SK-N-DZ (cell line): ENCODE measurements at regions not wholly inside any gene's neighbourhood (a gene's known extent, or its start where the extent isn't known, plus 50 kb on each side); places are given as distances from the start of the nearest gene placed in this dataset.

Source experiments
- DNase-seq: peaks from one replicate; pipeline ENCODE4 v3.0.0-alpha.2; 2015; ENCODE audit warnings: low spot score

DNA sequence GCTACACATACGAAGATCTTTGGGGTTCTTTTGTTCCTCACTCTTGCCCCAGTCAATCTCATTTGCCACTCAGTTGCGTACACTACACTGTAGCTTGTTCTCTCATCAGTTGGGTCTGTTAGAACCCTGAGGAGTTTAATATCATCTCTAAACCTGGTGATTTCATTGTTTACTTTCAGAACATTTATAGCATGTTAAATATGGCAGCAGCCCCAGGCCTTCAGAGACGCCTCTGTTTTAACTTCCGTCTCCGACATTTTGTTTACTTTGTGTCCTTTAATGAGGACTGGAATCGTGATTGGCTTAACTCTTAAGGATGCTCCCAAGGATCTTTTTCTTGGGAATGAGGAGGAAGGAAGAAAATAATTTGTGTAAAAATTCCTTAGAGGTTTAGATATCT is 510.1 kb downstream of the NR2F1-AS1 start:
- DNase-seq, result no peak

DNA sequence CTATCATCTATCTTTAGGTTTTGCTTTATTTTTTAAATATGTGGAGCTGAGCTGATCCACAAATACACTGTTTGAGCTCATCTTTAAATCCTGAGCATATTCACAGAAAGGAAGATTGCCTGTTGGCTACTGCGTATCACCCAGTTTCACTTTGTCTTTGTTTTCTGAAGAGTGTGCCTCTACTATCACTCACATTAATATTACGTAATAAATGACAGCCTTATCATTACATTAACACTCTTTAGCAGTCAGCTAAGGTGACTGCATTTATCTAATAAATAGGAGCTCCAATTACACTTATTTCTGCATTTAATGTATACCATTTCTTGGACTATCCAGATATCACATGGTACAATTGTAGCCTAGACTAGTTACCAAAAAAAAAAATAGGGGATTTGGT is 511.7 kb downstream of the NR2F1-AS1 start:
- no peak for DNase-seq

DNA sequence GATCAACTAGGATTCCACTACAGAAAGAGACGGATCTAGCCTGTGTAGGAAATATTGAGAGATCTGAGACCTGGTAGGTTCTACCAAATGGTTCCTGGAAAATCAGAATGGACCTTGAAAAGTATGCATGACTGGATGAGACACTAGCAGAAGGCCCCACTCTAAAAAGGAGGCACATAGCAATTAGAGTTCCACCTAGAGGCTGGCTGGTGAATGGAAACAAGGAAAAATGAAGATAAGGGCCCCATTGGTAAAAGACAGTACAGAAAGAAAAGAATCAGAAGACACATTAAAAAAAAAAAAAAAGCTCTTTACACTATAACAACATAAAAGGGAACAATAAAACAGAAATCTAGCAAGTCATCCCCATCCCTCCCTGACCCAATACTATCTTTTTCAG is 518.5 kb downstream of the NR2F1-AS1 start:
- DNase-seq, result peak; percentile 12

DNA sequence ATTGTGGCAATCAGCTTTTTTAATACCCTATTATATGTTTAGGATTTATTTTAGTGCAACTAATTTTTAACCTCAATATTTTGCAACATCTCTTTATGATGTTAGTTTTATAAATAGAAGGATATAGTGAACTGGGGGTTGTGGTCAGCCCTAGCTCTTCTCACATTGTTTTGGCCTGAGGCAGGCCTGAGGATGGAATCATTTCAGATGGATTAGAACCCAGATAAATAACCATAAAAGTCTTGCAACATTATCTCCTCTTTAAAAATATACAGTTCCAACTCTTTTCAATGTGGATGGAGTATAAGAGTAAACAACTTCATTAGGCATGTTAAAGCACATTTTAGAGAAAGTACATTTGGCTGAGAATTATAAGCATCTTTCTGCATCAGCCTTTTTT is 522.7 kb downstream of the NR2F1-AS1 start:
- no peak for DNase-seq

DNA sequence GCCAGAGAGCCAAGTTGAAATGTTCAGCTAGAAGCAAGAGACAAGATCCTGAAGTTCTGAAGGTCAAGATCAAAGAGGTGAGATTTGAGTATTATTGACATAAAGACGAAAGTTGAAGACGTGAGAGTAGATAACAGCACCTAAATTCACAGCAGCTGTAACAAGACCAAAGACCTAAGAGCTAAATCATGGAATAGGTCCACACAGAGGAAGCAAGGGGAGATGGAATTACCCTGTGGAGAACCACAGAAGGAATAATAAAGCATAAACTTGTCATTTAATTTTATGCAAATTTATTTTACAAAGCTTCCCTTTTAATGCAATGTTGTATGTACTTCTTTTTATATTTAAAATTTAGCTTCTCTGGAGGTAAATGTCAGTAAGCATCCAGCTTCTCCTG is 523.7 kb downstream of the NR2F1-AS1 start:
- no peak for DNase-seq

DNA sequence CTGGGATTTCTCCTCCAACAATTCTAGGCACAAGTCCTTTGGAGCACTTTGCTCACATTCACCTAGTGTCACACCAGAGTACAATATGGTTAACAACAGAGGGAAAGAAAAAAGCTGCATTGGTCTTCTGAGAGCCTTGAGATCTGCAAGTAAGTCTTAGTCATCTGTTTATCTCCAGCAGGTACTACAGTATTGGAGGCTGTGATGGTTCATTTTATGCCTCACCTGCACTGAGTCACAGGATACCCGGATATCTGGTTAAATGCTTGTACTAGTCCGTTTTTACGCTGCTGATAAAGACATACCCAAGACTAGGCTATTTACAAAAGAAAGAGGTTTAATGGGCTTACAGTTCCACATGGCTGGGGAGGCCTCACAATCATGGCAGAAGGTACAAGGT is 525.0 kb downstream of the NR2F1-AS1 start:
- no peak for DNase-seq

DNA sequence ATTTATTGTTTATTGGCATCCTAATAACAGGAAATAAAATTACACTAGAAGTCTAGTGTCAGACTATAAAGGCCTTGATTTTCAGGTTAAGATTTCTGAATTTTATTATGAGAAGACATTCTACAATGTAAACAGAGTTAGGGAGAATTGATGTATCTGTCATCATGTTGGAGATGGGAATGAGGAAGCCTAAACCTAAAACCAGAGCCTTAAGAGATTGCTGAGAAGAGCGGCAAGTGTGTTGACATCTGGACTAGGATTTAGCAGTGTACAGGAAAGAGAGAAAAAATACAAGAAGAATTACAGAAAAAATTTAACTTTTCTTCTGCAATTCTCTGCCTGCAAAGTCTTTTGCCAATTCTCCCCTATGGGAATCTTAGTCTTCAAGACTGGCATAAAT is 525.5 kb downstream of the NR2F1-AS1 start:
- no peak for DNase-seq

DNA sequence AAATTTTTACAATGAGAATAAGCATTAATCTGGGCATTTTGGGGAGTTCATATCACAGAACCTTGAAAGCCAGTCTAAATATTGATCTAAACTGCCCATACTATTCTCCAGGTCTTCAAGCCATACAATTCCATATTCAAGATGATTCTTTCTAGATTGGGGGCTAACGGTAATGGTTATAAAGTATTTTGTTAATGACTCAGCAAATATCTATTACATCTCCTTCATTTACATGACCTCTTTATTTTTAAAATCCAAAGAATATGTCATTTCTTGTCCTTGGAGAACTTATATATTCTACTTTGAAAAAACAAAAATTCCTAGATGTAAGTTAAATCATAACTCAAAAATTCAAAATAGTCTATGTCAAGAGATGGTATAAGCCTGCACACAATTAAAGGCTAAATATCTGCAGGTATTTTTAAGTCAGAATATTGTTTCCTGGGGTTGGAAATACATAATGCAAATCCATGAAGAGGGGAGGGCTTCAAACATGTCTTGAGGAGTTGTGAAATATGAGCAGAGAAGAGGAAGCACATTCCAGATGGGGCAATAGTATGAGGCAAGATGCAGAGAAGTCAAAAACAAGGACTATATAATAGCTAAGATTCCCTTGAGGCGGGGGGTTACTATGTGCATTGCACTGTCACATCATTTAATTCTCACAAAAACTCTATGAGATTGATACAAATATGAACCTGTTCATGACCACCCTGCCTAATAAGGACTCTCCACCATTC is 526.4 kb downstream of the NR2F1-AS1 start:
- no peak for DNase-seq

DNA sequence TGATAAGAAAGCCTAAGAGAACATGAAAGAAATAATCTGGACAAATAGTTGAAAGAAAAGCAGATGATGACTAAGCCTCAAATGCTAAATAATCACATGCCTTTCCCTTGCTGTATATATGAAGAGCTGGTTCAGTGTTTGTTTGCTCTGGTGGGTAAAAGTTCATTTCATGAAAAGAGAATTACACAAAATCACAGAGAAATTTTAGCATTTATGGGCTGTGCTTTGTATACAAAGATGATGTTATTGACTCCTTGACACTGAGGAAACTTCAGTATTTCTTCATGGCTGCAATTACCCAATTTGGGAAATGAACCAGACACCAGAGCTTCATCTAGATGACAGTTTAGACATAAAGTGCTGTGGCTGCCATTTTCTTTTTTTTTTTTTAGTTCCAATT is 527.2 kb downstream of the NR2F1-AS1 start:
- no peak for DNase-seq

DNA sequence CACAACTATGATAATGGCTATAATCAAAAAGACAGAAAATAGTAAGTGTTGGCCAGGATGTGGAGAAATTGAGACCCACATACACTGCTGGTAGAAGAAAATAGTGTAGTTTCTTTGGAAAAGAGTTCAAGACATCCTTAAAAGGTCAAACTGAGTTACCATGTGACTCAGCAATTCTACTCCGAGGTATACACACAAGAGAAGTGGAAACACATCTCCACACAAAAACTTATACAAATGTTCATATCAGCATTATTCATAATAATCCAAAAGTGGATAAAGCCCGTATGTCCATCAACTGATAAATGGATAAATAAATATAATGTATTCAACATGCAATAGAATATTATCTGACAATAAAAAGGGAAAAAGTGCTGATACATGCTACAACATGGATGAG is 532.2 kb downstream of the NR2F1-AS1 start:
- no peak for DNase-seq

DNA sequence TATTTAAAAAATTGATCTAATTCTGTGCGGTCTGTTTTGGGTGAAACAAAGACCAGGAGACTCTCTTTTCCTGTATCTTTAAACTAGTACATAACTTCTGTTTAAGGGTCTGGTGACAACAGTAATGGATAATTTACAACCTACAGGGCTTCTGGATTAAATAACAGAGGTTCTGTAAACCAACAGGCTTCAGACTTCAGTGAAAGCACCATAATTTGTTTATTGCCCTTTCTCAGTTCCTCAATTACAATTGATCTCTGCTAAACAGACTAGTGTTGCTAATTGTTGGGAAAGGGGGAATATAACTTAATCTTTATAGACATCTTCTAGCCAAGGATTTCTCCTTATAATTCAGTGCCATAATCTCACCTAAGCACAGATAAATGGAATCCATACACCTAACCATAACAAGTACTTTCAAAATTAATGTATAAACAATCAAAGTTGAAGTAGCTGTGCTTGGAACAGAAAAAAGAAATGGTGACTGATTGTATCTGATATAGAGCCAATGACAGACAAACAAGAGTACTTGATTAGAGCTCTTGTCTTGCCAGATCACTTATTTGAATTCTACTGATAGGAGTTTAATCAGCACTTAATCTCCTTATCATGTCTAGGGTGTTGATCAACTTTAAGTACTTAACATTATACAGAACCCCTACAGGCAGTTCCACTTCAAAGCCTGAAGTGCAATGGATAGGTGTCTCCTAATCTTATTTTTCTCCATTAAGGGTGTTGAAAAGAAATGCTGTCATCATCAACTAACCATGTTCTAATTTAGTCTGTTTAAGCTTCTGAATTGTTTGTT is 536.0 kb downstream of the NR2F1-AS1 start:
- DNase-seq, result peak; percentile 98

DNA sequence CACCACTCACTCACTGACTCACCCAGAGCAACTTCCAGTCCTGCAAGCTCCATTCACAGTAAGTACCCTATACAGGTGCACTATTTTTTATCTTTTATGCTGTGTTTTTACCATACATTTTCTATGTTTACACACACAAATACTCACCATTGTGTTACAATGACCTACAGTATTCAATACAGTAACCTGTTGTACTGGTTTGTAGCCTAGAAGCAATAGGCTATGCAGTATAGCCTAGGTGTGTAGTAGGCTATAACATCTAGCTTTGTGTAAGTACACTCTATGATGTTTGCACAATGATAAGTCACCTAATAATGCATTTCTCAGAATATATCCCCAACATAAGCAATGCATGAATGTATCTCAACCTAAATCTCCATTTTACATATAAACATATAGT is 541.1 kb downstream of the NR2F1-AS1 start:
- no peak for DNase-seq

DNA sequence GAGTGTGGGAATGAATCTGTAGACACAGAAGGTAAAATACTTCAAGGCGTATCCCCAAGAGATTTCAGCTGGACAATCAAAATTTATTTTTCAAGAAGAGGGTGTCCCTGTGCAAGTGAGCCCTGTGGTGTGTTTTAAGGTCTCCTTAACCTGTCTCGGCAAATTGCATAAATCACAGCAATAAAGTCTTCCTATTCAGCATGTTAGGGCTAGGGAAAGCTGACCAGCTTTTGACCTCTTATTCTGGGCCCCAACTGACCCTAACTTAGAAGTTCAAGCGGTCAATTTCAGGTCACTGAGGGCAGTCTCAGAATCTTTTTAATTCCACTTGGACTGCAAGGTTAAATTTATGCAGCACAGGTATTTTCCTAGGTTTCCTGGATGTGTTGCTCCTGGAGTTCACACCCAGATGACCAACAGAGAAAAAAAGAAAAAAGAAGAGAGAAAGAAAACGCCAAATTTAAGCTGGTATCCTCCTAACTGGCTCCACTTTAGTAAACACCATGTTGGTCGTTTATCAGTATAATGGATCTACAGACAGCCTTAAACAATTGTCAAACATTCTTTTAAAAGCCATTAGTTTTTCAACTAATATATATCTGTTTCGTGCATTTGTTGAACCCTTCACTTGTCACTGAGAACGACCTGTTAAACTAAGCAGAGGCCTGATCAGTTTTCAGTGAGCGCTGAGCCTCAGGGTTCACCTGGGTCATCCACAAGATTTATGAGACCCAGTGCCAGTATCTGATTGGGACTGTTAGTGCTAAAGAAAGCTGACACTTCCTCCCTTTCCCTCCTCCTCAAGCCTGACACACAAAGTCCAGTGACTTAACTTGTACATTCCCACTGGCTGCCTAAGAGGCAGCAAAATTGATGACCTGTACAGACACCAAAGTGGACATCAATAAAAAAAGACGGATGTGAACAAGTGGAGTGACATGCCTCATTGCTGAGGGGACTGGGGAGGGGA is 546.1 kb downstream of the NR2F1-AS1 start:
- peak; percentile 93 for DNase-seq

DNA sequence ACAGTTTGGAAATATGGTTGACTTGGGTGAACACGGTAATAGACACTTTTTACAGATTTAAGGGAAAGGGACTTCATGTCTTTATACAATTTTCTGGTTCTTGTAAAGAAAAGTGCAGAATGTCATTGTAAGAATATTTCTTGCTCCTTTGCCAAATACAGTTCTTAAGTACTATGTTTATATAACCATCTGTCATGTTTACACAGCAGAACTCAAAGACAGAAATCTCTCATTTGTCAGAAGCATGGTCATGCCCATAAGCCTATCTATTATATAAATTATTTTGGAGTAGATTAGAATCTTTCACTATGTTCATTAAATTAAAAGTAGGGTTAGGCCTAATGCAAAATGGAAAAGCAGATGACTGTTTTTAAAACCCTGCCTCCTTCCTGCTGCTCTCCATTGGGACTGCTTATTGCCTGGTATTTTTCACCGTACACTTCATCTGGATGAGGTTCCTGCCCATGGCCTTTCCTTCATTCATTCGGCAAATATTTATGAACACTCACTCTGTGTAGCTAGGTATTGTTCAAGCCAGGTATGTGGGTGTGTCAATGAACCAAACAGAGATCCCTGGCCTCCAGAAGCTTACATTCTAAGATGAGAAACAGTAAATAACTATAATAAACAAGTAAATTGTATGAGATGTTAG is 558.1 kb downstream of the NR2F1-AS1 start:
- DNase-seq, result no peak

DNA sequence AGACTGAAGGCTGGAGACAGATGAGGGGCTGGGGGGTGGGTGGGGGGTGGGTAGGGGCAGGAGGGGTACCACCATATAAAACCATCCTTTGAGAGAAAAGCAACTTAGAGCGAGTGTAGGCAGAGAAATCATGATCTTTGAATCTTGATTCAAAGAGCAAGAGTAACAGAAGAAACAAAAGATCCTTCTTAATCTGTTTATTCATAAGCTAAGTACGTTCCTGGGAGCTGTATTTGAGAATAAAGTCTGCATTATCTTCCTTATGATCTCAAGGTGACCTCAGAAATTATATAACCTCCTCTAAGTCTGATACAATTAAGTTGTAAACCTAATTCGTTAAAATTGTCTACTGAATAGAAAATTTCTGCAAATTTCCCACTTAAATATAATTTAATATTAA is 558.8 kb downstream of the NR2F1-AS1 start:
- no peak for DNase-seq

DNA sequence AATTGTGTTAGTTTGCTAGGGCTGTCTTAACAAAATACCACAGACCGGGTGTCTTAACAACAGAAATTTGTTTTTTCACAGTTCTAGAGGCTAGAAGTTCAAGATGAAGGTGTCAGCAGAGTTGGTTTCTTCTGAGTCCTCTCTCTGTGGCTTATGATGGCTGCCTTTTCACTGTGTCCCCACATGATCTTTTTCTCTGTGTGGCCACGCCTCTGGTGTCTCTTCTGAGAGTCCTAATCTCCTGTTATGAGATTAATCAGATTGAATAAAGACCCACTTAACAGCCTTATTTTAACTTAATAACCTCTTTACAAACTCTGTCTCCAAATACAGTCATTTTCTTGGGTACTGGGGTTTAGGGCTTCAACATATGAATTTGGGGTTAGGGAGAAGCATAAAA is 561.1 kb downstream of the NR2F1-AS1 start:
- no peak for DNase-seq

DNA sequence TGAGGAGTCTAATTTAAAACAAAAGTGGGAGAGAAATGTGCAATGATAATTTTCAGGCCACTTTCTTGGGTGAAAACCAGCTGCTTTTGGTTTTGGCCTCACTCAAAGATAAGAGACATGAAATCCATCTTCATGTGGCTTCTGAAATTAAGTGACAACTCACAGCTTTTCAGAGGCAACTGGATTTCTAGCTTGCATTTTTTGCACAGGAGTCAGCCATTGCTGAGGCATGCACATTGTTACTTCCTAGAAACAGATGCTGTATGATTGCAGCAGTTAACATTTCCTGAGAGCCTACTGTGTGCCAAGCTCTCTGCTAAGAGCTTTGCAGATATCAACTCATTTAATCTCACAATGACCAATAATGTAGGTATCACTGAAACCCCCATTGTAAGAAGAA is 562.6 kb downstream of the NR2F1-AS1 start:
- no peak for DNase-seq

DNA sequence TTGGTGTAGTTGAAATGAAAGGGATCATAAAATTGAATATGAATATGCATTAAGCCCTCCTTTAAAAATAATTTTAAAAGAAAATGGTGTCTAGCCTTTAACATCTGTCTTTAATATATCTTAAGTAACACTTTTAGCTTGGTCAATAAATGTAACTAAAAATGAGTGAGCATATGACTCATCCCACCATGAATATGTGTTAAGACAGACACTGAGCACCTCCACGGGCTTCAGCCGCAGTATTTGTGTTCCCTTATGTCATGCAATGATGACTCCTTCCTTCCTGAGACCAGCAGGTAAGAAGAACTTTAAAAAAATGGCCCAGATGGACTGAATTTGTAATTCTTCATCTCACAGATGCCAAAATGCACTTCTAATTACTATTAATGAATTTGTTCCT is 563.2 kb downstream of the NR2F1-AS1 start:
- DNase-seq, result no peak

DNA sequence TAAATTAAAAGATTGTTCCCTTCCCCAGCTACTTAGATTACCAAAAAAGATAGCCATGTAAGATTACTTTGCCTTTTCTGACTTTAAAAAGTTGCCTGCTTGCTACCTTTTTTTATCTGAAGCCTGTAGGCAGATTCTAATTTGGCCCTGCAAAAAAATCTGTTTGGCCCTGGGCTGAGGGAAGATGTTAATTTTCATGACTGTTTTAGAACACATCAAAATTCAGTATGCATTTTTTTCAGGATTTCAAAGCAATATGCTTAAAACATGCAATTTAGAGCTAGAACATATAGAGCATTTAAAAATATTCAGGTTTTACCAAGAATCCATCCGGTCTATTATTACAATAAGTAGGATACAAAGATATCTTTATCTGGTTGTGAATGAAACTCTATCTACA is 563.6 kb downstream of the NR2F1-AS1 start:
- no peak for DNase-seq

DNA sequence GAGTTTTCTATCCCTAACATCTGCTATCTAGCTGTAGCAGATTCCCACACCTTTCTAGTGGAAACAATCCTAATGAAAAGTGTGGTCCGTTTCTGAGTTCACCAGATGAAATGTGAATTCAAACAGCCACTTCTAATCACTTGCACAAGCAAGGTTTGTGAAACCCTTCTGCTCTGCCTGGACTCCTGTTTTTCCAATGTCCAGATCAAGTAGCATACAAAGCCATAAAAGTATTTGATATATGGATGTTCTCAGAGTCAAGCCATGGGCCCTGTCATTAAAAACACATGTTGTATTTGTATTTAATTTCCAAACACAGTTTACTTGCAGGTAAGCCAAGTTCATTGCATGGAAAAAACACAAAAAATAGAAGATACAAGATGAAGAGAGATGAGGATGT is 570.4 kb downstream of the NR2F1-AS1 start:
- DNase-seq, result no peak

DNA sequence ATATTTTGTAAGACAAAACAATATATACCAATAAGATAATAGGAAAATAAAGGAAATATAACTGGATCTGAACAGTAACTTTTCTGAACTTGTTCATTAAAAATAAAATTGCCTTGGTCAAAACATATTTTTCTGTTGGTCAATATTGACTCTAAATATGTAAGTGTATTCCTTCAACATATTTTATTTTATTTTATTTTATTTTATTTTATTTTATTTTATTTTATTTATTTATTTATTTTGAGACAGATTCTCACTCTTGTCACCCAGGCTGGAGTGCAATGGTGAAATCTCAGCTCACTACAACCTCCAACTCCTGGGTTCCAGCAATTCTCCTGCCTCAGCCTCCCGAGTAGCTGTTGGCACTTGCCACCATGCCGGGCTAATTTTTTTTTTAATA is 571.0 kb downstream of the NR2F1-AS1 start:
- no peak for DNase-seq
